ENCODE measurements at regions not wholly inside any gene's neighbourhood (a gene's known extent, or its start where the extent isn't known, plus 50 kb on each side); places are given as distances from the start of the nearest gene placed in this dataset.

- no peaks in the 10 kb centered on the region for H3K36me3 ChIP-seq (ENCODE audit: control insufficient read depth, insufficient read depth, low read length)
- H3K4me3 ChIP-seq (ENCODE audit: low read depth, low read length), result no peak overlapping the region
- H3K4me1 ChIP-seq (ENCODE audit: control insufficient read depth, insufficient read depth, low read length), result peaks cover 6% of the 10 kb centered on the region
- no peaks in the 10 kb centered on the region for H3K9me3 ChIP-seq (ENCODE audit: control insufficient read depth, insufficient read depth, low read length)
- no peaks in the 10 kb centered on the region for H3K27me3 ChIP-seq (ENCODE audit: control insufficient read depth, insufficient read depth, low read length)
- no peak overlapping the region for H3K9ac ChIP-seq (ENCODE audit: low read depth, low read length)
Measured at GRCh38 chr7:130872756-130873448, 138.9 kb upstream of the KLF14 start.

DNA sequence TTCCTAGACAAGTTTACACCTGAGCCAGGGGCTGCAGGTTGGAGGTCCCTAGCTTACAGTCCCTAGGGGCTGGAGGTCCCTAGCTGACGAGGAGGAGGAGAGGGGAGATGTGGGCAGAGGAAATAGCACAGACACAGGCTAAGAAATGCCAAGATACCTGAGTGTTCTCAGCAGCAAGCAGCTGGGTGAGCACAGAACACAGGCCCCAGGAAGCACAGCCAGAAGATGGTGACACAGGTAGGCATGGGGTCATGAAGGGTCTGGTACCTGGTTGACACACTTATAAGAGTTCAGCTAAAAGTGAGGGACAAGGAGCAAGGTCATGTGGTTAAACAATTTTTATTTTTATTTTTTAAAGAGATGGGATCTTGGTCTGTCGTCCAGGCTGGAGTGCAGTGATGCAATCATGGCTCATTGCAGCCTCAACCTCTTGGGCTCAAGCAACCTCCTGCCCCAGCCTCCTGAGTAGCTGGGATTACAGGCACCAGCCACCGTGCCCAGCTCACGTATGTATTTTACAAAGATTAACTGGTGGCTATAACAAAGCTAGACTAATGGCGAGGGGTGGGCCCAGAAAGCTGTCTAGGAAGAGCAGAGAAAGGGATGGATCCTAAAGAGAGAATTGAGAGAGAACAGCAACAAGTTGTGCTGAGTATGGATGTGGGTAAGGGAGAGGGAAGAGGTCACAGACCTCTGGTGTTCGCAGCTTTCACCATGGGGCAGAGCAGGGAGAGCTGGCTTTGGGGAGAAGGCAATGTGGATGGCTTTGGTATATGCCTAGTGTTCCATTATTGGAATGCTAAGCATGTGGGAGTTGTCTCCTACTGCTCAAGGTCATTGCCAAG lies 140.3 kb upstream of the KLF14 start:
- Histone ChIP-seq H3K4me3 (ENCODE audit: low read depth, low read length) (no peak overlapping the region), H3K27me3 (ENCODE audit: control insufficient read depth, insufficient read depth, low read length) (no peaks in the 10 kb centered on the region), H3K36me3 (ENCODE audit: control insufficient read depth, insufficient read depth, low read length) (no peaks in the 10 kb centered on the region), H3K9me3 (ENCODE audit: control insufficient read depth, insufficient read depth, low read length) (no peaks in the 10 kb centered on the region), H3K9ac (ENCODE audit: low read depth, low read length) (no peak overlapping the region), H3K4me1 (ENCODE audit: control insufficient read depth, insufficient read depth, low read length) (peaks cover 15% of the 10 kb centered on the region)

DNA sequence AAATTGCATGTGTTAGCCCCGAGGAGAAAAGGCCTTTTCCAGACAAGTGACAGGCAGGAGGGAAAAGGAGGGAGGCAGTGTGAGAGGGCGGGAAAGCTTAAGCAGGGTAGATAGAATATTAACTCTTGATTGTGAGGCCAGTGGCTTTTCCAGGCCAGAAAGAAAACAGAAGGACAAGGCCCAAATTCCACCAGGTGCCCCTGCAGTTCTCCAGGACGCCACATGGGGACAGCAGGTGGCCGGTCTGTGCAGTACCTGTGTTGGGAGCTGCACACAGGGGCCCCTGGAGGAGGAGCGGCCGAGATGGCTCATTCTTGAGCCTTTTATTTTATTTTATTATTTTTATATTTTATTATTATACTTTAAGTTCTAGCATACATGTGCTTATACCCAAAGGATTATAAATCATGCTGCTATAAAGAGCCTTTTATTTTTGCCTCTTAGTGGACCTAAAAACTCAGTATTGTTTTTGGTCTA lies 141.3 kb upstream of the KLF14 start:
- Histone ChIP-seq H3K4me1 (ENCODE audit: control insufficient read depth, insufficient read depth, low read length) (peaks cover 15% of the 10 kb centered on the region), H3K9ac (ENCODE audit: low read depth, low read length) (no peak overlapping the region), H3K36me3 (ENCODE audit: control insufficient read depth, insufficient read depth, low read length) (no peaks in the 10 kb centered on the region), H3K9me3 (ENCODE audit: control insufficient read depth, insufficient read depth, low read length) (no peaks in the 10 kb centered on the region), H3K27me3 (ENCODE audit: control insufficient read depth, insufficient read depth, low read length) (no peaks in the 10 kb centered on the region), H3K4me3 (ENCODE audit: low read depth, low read length) (no peak overlapping the region)

- Histone ChIP-seq H3K4me1 (ENCODE audit: control insufficient read depth, insufficient read depth, low read length) (peaks cover 15% of the 10 kb centered on the region), H3K9me3 (ENCODE audit: control insufficient read depth, insufficient read depth, low read length) (no peaks in the 10 kb centered on the region), H3K9ac (ENCODE audit: low read depth, low read length) (no peak overlapping the region), H3K36me3 (ENCODE audit: control insufficient read depth, insufficient read depth, low read length) (no peaks in the 10 kb centered on the region), H3K27me3 (ENCODE audit: control insufficient read depth, insufficient read depth, low read length) (no peaks in the 10 kb centered on the region), H3K4me3 (ENCODE audit: low read depth, low read length) (no peak overlapping the region)
Measured at GRCh38 chr7:130875901-130876300, 141.9 kb upstream of the KLF14 start.

- Histone ChIP-seq H3K36me3 (ENCODE audit: control insufficient read depth, insufficient read depth, low read length) (no peaks in the 10 kb centered on the region), H3K4me1 (ENCODE audit: control insufficient read depth, insufficient read depth, low read length) (peaks cover 15% of the 10 kb centered on the region), H3K4me3 (ENCODE audit: low read depth, low read length) (no peak overlapping the region), H3K9ac (ENCODE audit: low read depth, low read length) (no peak overlapping the region), H3K9me3 (ENCODE audit: control insufficient read depth, insufficient read depth, low read length) (no peaks in the 10 kb centered on the region), H3K27me3 (ENCODE audit: control insufficient read depth, insufficient read depth, low read length) (no peaks in the 10 kb centered on the region)
Measured at GRCh38 chr7:130877236-130877990, 143.4 kb upstream of the KLF14 start.

DNA sequence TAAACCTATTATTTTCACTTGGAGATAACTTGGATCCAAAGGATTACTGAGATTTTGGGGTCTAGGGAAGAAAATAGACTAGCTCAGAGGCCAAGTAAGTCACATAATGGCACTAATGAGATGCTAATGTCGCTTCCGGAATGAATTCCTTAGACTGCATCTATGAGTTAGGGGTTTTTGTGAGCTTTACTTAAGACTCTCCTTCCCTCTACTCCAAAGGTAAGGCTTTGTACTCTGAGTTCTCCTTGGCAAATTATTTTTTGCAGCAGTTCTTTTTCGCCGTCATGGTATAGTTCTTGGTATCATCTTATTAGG lies 143.9 kb upstream of the KLF14 start:
- no peaks in the 10 kb centered on the region for H3K27me3 ChIP-seq (ENCODE audit: control insufficient read depth, insufficient read depth, low read length)
- H3K9ac ChIP-seq (ENCODE audit: low read depth, low read length), result no peak overlapping the region
- H3K4me3 ChIP-seq (ENCODE audit: low read depth, low read length), result no peak overlapping the region
- no peaks in the 10 kb centered on the region for H3K9me3 ChIP-seq (ENCODE audit: control insufficient read depth, insufficient read depth, low read length)
- H3K36me3 ChIP-seq (ENCODE audit: control insufficient read depth, insufficient read depth, low read length), result no peaks in the 10 kb centered on the region
- peaks cover 15% of the 10 kb centered on the region for H3K4me1 ChIP-seq (ENCODE audit: control insufficient read depth, insufficient read depth, low read length)

GRCh38 chr7:130878785-130879184 lies 144.8 kb upstream of the KLF14 start:
- no peaks in the 10 kb centered on the region for H3K9me3 ChIP-seq (ENCODE audit: control insufficient read depth, insufficient read depth, low read length)
- H3K27me3 ChIP-seq (ENCODE audit: control insufficient read depth, insufficient read depth, low read length), result no peaks in the 10 kb centered on the region
- H3K9ac ChIP-seq (ENCODE audit: low read depth, low read length), result no peak overlapping the region
- no peaks in the 10 kb centered on the region for H3K36me3 ChIP-seq (ENCODE audit: control insufficient read depth, insufficient read depth, low read length)
- no peak overlapping the region for H3K4me3 ChIP-seq (ENCODE audit: low read depth, low read length)
- peaks cover 15% of the 10 kb centered on the region for H3K4me1 ChIP-seq (ENCODE audit: control insufficient read depth, insufficient read depth, low read length)

DNA sequence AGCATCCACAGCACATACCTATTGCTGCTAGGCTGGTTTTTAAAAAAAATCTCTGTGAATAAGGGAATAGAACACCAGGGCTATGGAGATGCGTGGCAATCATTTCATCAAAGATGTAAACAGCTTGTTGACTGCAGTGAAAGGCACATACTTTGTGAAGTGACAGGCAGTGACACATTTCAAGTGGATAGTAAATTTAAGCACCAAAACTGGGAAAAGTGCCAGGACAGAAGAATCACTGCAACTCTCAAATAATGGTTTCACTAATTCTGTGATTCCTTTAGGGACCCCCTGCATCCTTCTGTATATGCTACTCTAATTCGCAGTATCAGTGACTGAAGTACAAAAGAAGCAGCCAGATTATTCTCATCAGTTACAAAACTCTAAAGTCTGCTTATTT lies 145.2 kb upstream of the KLF14 start:
- Histone ChIP-seq H3K9me3 (ENCODE audit: control insufficient read depth, insufficient read depth, low read length) (no peaks in the 10 kb centered on the region), H3K9ac (ENCODE audit: low read depth, low read length) (no peak overlapping the region), H3K27me3 (ENCODE audit: control insufficient read depth, insufficient read depth, low read length) (no peaks in the 10 kb centered on the region), H3K4me3 (ENCODE audit: low read depth, low read length) (no peak overlapping the region), H3K36me3 (ENCODE audit: control insufficient read depth, insufficient read depth, low read length) (no peaks in the 10 kb centered on the region), H3K4me1 (ENCODE audit: control insufficient read depth, insufficient read depth, low read length) (peaks cover 15% of the 10 kb centered on the region)

DNA sequence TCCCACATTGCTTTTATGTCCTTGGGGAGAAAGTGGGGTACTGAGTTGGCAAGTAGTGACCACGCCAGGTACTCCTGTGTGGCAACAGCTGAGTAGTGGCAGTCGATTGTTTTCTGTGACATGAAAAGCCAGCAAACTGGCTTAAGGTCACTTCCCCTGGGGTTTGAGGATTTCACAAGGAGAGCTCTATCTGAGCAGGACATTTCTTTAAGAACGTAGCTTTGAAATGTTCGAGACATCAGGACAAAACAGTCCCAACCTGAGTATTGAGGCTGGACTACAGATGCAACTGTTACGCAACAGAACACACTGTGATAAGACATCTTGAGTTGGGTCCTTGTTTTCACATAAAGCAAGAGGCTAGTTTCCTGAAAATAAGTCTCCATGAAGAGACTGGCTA lies 146.7 kb upstream of the KLF14 start:
- no peak overlapping the region for H3K4me3 ChIP-seq (ENCODE audit: low read depth, low read length)
- no peaks in the 10 kb centered on the region for H3K9me3 ChIP-seq (ENCODE audit: control insufficient read depth, insufficient read depth, low read length)
- peaks cover 21% of the 10 kb centered on the region for H3K4me1 ChIP-seq (ENCODE audit: control insufficient read depth, insufficient read depth, low read length)
- H3K27me3 ChIP-seq (ENCODE audit: control insufficient read depth, insufficient read depth, low read length), result no peaks in the 10 kb centered on the region
- H3K9ac ChIP-seq (ENCODE audit: low read depth, low read length), result no peak overlapping the region
- no peaks in the 10 kb centered on the region for H3K36me3 ChIP-seq (ENCODE audit: control insufficient read depth, insufficient read depth, low read length)

GRCh38 chr7:130881091-130881798 lies 147.2 kb upstream of the KLF14 start:
- no peaks in the 10 kb centered on the region for H3K36me3 ChIP-seq (ENCODE audit: control insufficient read depth, insufficient read depth, low read length)
- no peak overlapping the region for H3K4me3 ChIP-seq (ENCODE audit: low read depth, low read length)
- H3K9me3 ChIP-seq (ENCODE audit: control insufficient read depth, insufficient read depth, low read length), result no peaks in the 10 kb centered on the region
- peaks cover 21% of the 10 kb centered on the region for H3K4me1 ChIP-seq (ENCODE audit: control insufficient read depth, insufficient read depth, low read length)
- H3K9ac ChIP-seq (ENCODE audit: low read depth, low read length), result no peak overlapping the region
- no peaks in the 10 kb centered on the region for H3K27me3 ChIP-seq (ENCODE audit: control insufficient read depth, insufficient read depth, low read length)

DNA sequence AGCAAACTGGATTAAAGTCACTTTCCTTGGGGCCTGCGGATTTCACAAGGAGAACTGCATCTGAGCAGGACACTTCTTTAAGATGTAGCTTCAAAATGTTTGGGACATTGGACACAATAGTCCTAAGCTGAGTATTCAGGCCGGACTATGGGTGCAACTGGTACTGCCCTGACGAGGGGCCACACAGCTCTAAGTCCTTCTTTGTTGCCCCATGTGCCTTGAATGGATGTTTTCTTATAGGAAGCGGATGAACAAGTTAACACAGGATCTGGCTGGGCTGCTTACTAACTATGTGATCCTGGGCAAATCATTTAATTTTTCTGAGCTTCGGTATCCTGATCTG lies 147.8 kb upstream of the KLF14 start:
- Histone ChIP-seq H3K27me3 (ENCODE audit: control insufficient read depth, insufficient read depth, low read length) (no peaks in the 10 kb centered on the region), H3K4me3 (ENCODE audit: low read depth, low read length) (no peak overlapping the region), H3K9me3 (ENCODE audit: control insufficient read depth, insufficient read depth, low read length) (no peaks in the 10 kb centered on the region), H3K36me3 (ENCODE audit: control insufficient read depth, insufficient read depth, low read length) (no peaks in the 10 kb centered on the region), H3K9ac (ENCODE audit: low read depth, low read length) (no peak overlapping the region), H3K4me1 (ENCODE audit: control insufficient read depth, insufficient read depth, low read length) (peaks cover 21% of the 10 kb centered on the region)

All from iPS-15b (cell line).